Fibroblast of the aortic adventitia (primary cell): ENCODE measurements at regions not wholly inside any gene's neighbourhood (a gene's known extent, or its start where the extent isn't known, plus 50 kb on each side); places are given as distances from the start of the nearest gene placed in this dataset.

ENCODE experiments used
- DNase-seq: peaks from one replicate; pipeline ENCODE4 v3.0.0-alpha.2; 2010; ENCODE audit warnings: low read depth
- H3K4me3 ChIP-seq: 2 replicates; pipeline ENCODE4 v1.5.1; 2011; ENCODE audit warnings: low read depth, mild to moderate bottlenecking, control low read depth, low read length, moderate library complexity
- CTCF ChIP-seq: IDR thresholded peaks from 2 replicates; pipeline ENCODE4 v1.5.1; 2011; ENCODE audit warnings: mild to moderate bottlenecking, low read length, control low read depth, inconsistent platforms; ENCODE audit not compliant: insufficient read depth

- peak; percentile 16 for TF ChIP-seq CTCF
- H3K4me3 ChIP-seq: no peak overlapping the region
- DNase-seq: no peak
These were observed 833.0 kb downstream of the SLC4A3 start for GRCh38 chr2:220460257-220460985.

- no peak for DNase-seq
- H3K4me3 ChIP-seq: no peak overlapping the region
- TF ChIP-seq CTCF: no peak
These were observed 836.4 kb downstream of the SLC4A3 start for GRCh38 chr2:220463876-220464275.

GRCh38 chr2:220465700-220466099 is 838.3 kb downstream of the SLC4A3 start:
- peak; percentile 39 for DNase-seq
- H3K4me3 ChIP-seq: no peak overlapping the region
- no peak for TF ChIP-seq CTCF

- TF ChIP-seq CTCF: no peak
- H3K4me3 ChIP-seq: no peak overlapping the region
- peak; percentile 86 for DNase-seq
These were observed 838.8 kb downstream of the SLC4A3 start for GRCh38 chr2:220466251-220466691.

GRCh38 chr2:220469201-220469600 is 841.8 kb downstream of the SLC4A3 start:
- TF ChIP-seq CTCF: no peak
- DNase-seq: peak; percentile 56
- no peak overlapping the region for H3K4me3 ChIP-seq

GRCh38 chr2:220473611-220474010 is 846.2 kb downstream of the SLC4A3 start:
- H3K4me3 ChIP-seq: no peak overlapping the region
- no peak for TF ChIP-seq CTCF
- peak; percentile 74 for DNase-seq

- TF ChIP-seq CTCF: no peak
- DNase-seq: no peak
- H3K4me3 ChIP-seq: no peak overlapping the region
These were observed 849.4 kb downstream of the SLC4A3 start for GRCh38 chr2:220476877-220477276.
